ENCODE measurements at regions not wholly inside any gene's neighbourhood (a gene's known extent, or its start where the extent isn't known, plus 50 kb on each side); places are given as distances from the start of the nearest gene placed in this dataset.

- 88% methylated on average over 6 of the region's 6 CpGs for WGBS
- Histone ChIP-seq H3K9me3 (ENCODE audit: control insufficient read depth, low read length) (no peaks in the 10 kb centered on the region), H3K9ac (ENCODE audit: low read length) (no peak overlapping the region), H2BK15ac (ENCODE audit: low read depth, poor library complexity, severe bottlenecking) (no peak overlapping the region), H3K36me3 (ENCODE audit: control insufficient read depth in 1 of 2, insufficient read depth in 2 of 2, low read depth in 1 of 2, low read length in 2 of 2) (no peaks in the 10 kb centered on the region), H2BK120ac (ENCODE audit: low read depth, low read length) (no peak overlapping the region), H4K8ac (ENCODE audit: low read length) (no peak overlapping the region), H3K18ac (ENCODE audit: low read depth in 1 of 2, low read length in 2 of 2) (no peak overlapping the region), H3K4me1 (ENCODE audit: control insufficient read depth, insufficient read depth, low read depth, low read length) (no peaks in the 10 kb centered on the region), H3K79me1 (replicated peaks; ENCODE audit: low read length, poor library complexity, severe bottlenecking) (no peaks in the 10 kb centered on the region), H2AFZ (ENCODE audit: low read depth, low read length) (no peak overlapping the region), H3K4me2 (ENCODE audit: low read length, poor library complexity, severe bottlenecking) (no peak overlapping the region), H2BK5ac (ENCODE audit: low read depth, low read length, poor library complexity, severe bottlenecking) (no peak overlapping the region), H4K91ac (ENCODE audit: low read length) (no peak overlapping the region), H3K27ac (ENCODE audit: low read length, poor library complexity, severe bottlenecking) (no peak overlapping the region), H3K4me3 (ENCODE audit: insufficient read depth in 1 of 2, low read depth in 1 of 2, low read length in 2 of 2) (no peak overlapping the region), H3K14ac (ENCODE audit: low read length in 2 of 2) (no peak overlapping the region), H3K4ac (ENCODE audit: low read depth in 1 of 2, low read length in 2 of 2) (no peak overlapping the region), H2AK5ac (ENCODE audit: low read length, severe bottlenecking) (no peak overlapping the region), H3K23ac (ENCODE audit: low read length in 2 of 2) (no peak overlapping the region), H3K27me3 (ENCODE audit: control insufficient read depth in 1 of 2, insufficient read depth in 1 of 2, low read length in 2 of 2) (peaks cover 0 to 7% of the 10 kb centered on the region in 2 experiments), H2BK12ac (ENCODE audit: low read length in 2 of 2) (no peak overlapping the region)
- no peak for DNase-seq
Observed at GRCh38 chr10:42973411-42973810, 103.5 kb upstream of the RET start.

- Histone ChIP-seq H3K23ac (ENCODE audit: low read length in 2 of 2) (no peak overlapping the region), H2BK5ac (ENCODE audit: low read depth, low read length, poor library complexity, severe bottlenecking) (no peak overlapping the region), H4K91ac (ENCODE audit: low read length) (no peak overlapping the region), H3K4me2 (ENCODE audit: low read length, poor library complexity, severe bottlenecking) (no peak overlapping the region), H3K4me1 (ENCODE audit: control insufficient read depth, insufficient read depth, low read depth, low read length) (no peaks in the 10 kb centered on the region), H2BK15ac (ENCODE audit: low read depth, poor library complexity, severe bottlenecking) (no peak overlapping the region), H4K8ac (ENCODE audit: low read length) (no peak overlapping the region), H2AFZ (ENCODE audit: low read depth, low read length) (no peak overlapping the region), H3K79me1 (replicated peaks; ENCODE audit: low read length, poor library complexity, severe bottlenecking) (no peaks in the 10 kb centered on the region), H3K18ac (ENCODE audit: low read depth in 1 of 2, low read length in 2 of 2) (no peak overlapping the region), H3K4ac (ENCODE audit: low read depth in 1 of 2, low read length in 2 of 2) (no peak overlapping the region), H3K9me3 (ENCODE audit: control insufficient read depth, low read length) (no peaks in the 10 kb centered on the region), H3K27ac (ENCODE audit: low read length, poor library complexity, severe bottlenecking) (no peak overlapping the region), H3K27me3 (ENCODE audit: control insufficient read depth in 1 of 2, insufficient read depth in 1 of 2, low read length in 2 of 2) (peaks cover 0 to 5% of the 10 kb centered on the region in 2 experiments), H3K4me3 (ENCODE audit: insufficient read depth in 1 of 2, low read depth in 1 of 2, low read length in 2 of 2) (no peak overlapping the region), H3K36me3 (ENCODE audit: control insufficient read depth in 1 of 2, insufficient read depth in 2 of 2, low read depth in 1 of 2, low read length in 2 of 2) (no peaks in the 10 kb centered on the region), H3K9ac (ENCODE audit: low read length) (no peak overlapping the region), H2AK5ac (ENCODE audit: low read length, severe bottlenecking) (no peak overlapping the region), H3K14ac (ENCODE audit: low read length in 2 of 2) (no peak overlapping the region), H2BK120ac (ENCODE audit: low read depth, low read length) (no peak overlapping the region), H2BK12ac (ENCODE audit: low read length in 2 of 2) (no peak overlapping the region)
- no peak for DNase-seq
- WGBS = 82% methylated on average over 9 of the region's 9 CpGs
Observed at GRCh38 chr10:42973870-42974692, 102.8 kb upstream of the RET start.

DNA sequence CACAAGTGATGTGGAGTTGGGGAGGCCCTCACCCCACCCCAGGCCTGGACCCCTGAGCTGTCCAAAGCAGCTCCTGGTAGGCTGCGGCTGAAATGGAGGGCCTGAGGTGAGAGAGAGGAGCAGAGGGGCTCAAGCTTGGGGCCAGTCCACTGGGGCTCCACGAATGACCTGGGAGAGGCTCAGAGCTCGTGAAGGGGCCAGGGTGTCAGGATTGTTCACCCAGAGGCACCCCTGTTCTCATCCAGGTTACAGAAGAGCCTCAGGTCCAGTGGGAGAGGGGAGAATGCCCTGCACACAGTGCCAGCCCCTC is 102.2 kb upstream of the RET start:
- no peaks in the 10 kb centered on the region for H3K27me3 ChIP-seq (ENCODE audit: control insufficient read depth in 1 of 2, insufficient read depth in 1 of 2, low read length in 2 of 2)
- no peak overlapping the region for H3K14ac ChIP-seq (ENCODE audit: low read length in 2 of 2)
- no peak overlapping the region for H2AK5ac ChIP-seq (ENCODE audit: low read length, severe bottlenecking)
- no peak overlapping the region for H3K18ac ChIP-seq (ENCODE audit: low read depth in 1 of 2, low read length in 2 of 2)
- H2BK120ac ChIP-seq (ENCODE audit: low read depth, low read length) = no peak overlapping the region
- no peaks in the 10 kb centered on the region for H3K9me3 ChIP-seq (ENCODE audit: control insufficient read depth, low read length)
- WGBS = 67% methylated on average over 3 of the region's 3 CpGs
- no peaks in the 10 kb centered on the region for H3K4me1 ChIP-seq (ENCODE audit: control insufficient read depth, insufficient read depth, low read depth, low read length)
- H2AFZ ChIP-seq (ENCODE audit: low read depth, low read length) = no peak overlapping the region
- H3K27ac ChIP-seq (ENCODE audit: low read length, poor library complexity, severe bottlenecking) = no peak overlapping the region
- H2BK5ac ChIP-seq (ENCODE audit: low read depth, low read length, poor library complexity, severe bottlenecking) = no peak overlapping the region
- H2BK12ac ChIP-seq (ENCODE audit: low read length in 2 of 2) = no peak overlapping the region
- H4K91ac ChIP-seq (ENCODE audit: low read length) = no peak overlapping the region
- H3K4me3 ChIP-seq (ENCODE audit: insufficient read depth in 1 of 2, low read depth in 1 of 2, low read length in 2 of 2) = no peak overlapping the region
- DNase-seq = no peak
- H3K4ac ChIP-seq (ENCODE audit: low read depth in 1 of 2, low read length in 2 of 2) = no peak overlapping the region
- no peak overlapping the region for H2BK15ac ChIP-seq (ENCODE audit: low read depth, poor library complexity, severe bottlenecking)
- no peak overlapping the region for H3K9ac ChIP-seq (ENCODE audit: low read length)
- no peak overlapping the region for H3K4me2 ChIP-seq (ENCODE audit: low read length, poor library complexity, severe bottlenecking)
- H3K36me3 ChIP-seq (ENCODE audit: control insufficient read depth in 1 of 2, insufficient read depth in 2 of 2, low read depth in 1 of 2, low read length in 2 of 2) = no peaks in the 10 kb centered on the region
- no peaks in the 10 kb centered on the region for H3K79me1 ChIP-seq (replicated peaks; ENCODE audit: low read length, poor library complexity, severe bottlenecking)
- no peak overlapping the region for H3K23ac ChIP-seq (ENCODE audit: low read length in 2 of 2)
- no peak overlapping the region for H4K8ac ChIP-seq (ENCODE audit: low read length)

GRCh38 chr10:42975005-42975493 is 101.8 kb upstream of the RET start:
- no peak overlapping the region for H3K4me2 ChIP-seq (ENCODE audit: low read length, poor library complexity, severe bottlenecking)
- H2BK12ac ChIP-seq (ENCODE audit: low read length in 2 of 2) = no peak overlapping the region
- no peak for DNase-seq
- no peak overlapping the region for H3K14ac ChIP-seq (ENCODE audit: low read length in 2 of 2)
- no peak overlapping the region for H4K91ac ChIP-seq (ENCODE audit: low read length)
- H3K4ac ChIP-seq (ENCODE audit: low read depth in 1 of 2, low read length in 2 of 2) = no peak overlapping the region
- no peak overlapping the region for H3K9ac ChIP-seq (ENCODE audit: low read length)
- H3K4me1 ChIP-seq (ENCODE audit: control insufficient read depth, insufficient read depth, low read depth, low read length) = no peaks in the 10 kb centered on the region
- WGBS = 34% methylated on average over 2 of the region's 4 CpGs
- H3K18ac ChIP-seq (ENCODE audit: low read depth in 1 of 2, low read length in 2 of 2) = no peak overlapping the region
- no peak overlapping the region for H3K4me3 ChIP-seq (ENCODE audit: insufficient read depth in 1 of 2, low read depth in 1 of 2, low read length in 2 of 2)
- H3K36me3 ChIP-seq (ENCODE audit: control insufficient read depth in 1 of 2, insufficient read depth in 2 of 2, low read depth in 1 of 2, low read length in 2 of 2) = no peaks in the 10 kb centered on the region
- H2BK15ac ChIP-seq (ENCODE audit: low read depth, poor library complexity, severe bottlenecking) = no peak overlapping the region
- no peaks in the 10 kb centered on the region for H3K79me1 ChIP-seq (replicated peaks; ENCODE audit: low read length, poor library complexity, severe bottlenecking)
- no peak overlapping the region for H3K23ac ChIP-seq (ENCODE audit: low read length in 2 of 2)
- no peaks in the 10 kb centered on the region for H3K9me3 ChIP-seq (ENCODE audit: control insufficient read depth, low read length)
- no peak overlapping the region for H2AFZ ChIP-seq (ENCODE audit: low read depth, low read length)
- H4K8ac ChIP-seq (ENCODE audit: low read length) = no peak overlapping the region
- H2BK120ac ChIP-seq (ENCODE audit: low read depth, low read length) = no peak overlapping the region
- H3K27ac ChIP-seq (ENCODE audit: low read length, poor library complexity, severe bottlenecking) = no peak overlapping the region
- H2AK5ac ChIP-seq (ENCODE audit: low read length, severe bottlenecking) = no peak overlapping the region
- H2BK5ac ChIP-seq (ENCODE audit: low read depth, low read length, poor library complexity, severe bottlenecking) = no peak overlapping the region
- H3K27me3 ChIP-seq (ENCODE audit: control insufficient read depth in 1 of 2, insufficient read depth in 1 of 2, low read length in 2 of 2) = no peaks in the 10 kb centered on the region

All from mesenchymal stem cell (in vitro differentiated cells and primary cell).